ENCODE measurements at regions not wholly inside any gene's neighbourhood (a gene's known extent, or its start where the extent isn't known, plus 50 kb on each side); places are given as distances from the start of the nearest gene placed in this dataset.

DNA sequence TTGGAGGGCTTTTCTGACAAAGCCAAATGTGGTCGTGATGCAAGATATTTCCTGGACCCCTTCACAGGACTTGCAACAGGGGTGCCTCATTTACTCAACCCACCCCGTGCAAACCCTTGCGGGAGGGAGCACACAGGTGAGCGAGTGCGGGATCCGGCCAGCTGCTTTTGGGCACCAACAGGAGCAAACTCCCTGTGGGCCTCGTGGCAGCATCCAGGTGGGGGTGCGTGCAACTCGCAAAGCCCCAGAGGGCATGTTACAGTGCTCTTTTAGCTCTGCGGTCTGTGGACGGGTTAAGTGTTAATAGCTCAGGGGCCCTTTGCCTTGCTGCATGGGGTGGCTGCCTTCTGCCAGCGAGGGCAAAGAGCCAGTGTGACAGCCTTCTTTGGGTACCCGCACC, 707.6 kb upstream of the MDGA2 start:
- DNase-seq = no peak
- no peaks in the 10 kb centered on the region for H3K27me3 ChIP-seq (ENCODE audit: insufficient read depth, low read length)
- H2BK12ac ChIP-seq (ENCODE audit: insufficient read length, low read depth, low read length) = no peak overlapping the region
- H2BK15ac ChIP-seq (ENCODE audit: low read depth, low read length) = no peak overlapping the region
- no peak overlapping the region for H3T11ph ChIP-seq (ENCODE audit: low read length)
- H3K9me3 ChIP-seq (ENCODE audit: control insufficient read depth, low read depth, low read length) = no peaks in the 10 kb centered on the region
- no peak overlapping the region; the same call in 1 of the 2 replicates for H3K14ac ChIP-seq (ENCODE audit: insufficient read depth, low read length)
- no peak overlapping the region for H3K9ac ChIP-seq (ENCODE audit: extremely low read depth, insufficient read length, low read length)
- Mint-ChIP-seq H3K36me3 (ENCODE audit: insufficient read depth in 1 of 3, low read depth in 3 of 3) (no peaks in the 10 kb centered on the region), H3K4me3 (no peak overlapping the region), H3K9me3 (no peaks in the 10 kb centered on the region), H3K27ac (no peak overlapping the region), H3K27me3 (ENCODE audit: low read depth) (no peaks in the 10 kb centered on the region), H3K4me1 (no peaks in the 10 kb centered on the region)
- no peak overlapping the region for H4K5ac ChIP-seq (ENCODE audit: insufficient read length, low read depth, low read length)
- H2BK5ac ChIP-seq (ENCODE audit: insufficient read length, low read length) = no peak overlapping the region
- H3K23ac ChIP-seq (ENCODE audit: insufficient read length, low read depth, low read length) = no peak overlapping the region
- no peak overlapping the region for H3K27ac ChIP-seq (ENCODE audit: insufficient read length, low read depth, low read length)
- no peak overlapping the region for H2BK120ac ChIP-seq (ENCODE audit: low read depth, low read length, poor library complexity, severe bottlenecking)
- no peak overlapping the region for H2AK5ac ChIP-seq (ENCODE audit: insufficient read length, low read length)
- no peak overlapping the region for H3K56ac ChIP-seq (ENCODE audit: insufficient read length, low read depth, low read length)
- H4K91ac ChIP-seq (ENCODE audit: insufficient read length, low read depth, low read length) = no peak overlapping the region
- H3K23me2 ChIP-seq (ENCODE audit: insufficient read length, low read depth, low read length, poor library complexity, severe bottlenecking) = no peaks in the 10 kb centered on the region
- H3K79me1 ChIP-seq (ENCODE audit: insufficient read depth, low read depth, low read length, poor library complexity, severe bottlenecking) = no peaks in the 10 kb centered on the region
- no peaks in the 10 kb centered on the region; the same call in 1 of the 2 replicates for H3K4me1 ChIP-seq (ENCODE audit: insufficient read depth, low read length)
- WGBS (ENCODE audit: extremely low coverage, insufficient read length, low lambda C conversion rate) = no CpG with 5 or more reads among the region's 13 CpGs
- H3K4ac ChIP-seq (ENCODE audit: low read depth, low read length) = no peak overlapping the region
- no peak overlapping the region for H2BK20ac ChIP-seq (ENCODE audit: low read depth, low read length, poor library complexity, severe bottlenecking)
- no peak overlapping the region for H4K8ac ChIP-seq (replicated peaks; ENCODE audit: insufficient read length, low read depth, low read length)
- no peaks in the 10 kb centered on the region for H4K20me1 ChIP-seq (ENCODE audit: control insufficient read depth, insufficient read depth, insufficient read length)
- H3K18ac ChIP-seq (ENCODE audit: insufficient read length, low read depth, low read length) = no peak overlapping the region
- H2AFZ ChIP-seq (ENCODE audit: low read length) = no peak overlapping the region
- TF ChIP-seq, protein P1, sequence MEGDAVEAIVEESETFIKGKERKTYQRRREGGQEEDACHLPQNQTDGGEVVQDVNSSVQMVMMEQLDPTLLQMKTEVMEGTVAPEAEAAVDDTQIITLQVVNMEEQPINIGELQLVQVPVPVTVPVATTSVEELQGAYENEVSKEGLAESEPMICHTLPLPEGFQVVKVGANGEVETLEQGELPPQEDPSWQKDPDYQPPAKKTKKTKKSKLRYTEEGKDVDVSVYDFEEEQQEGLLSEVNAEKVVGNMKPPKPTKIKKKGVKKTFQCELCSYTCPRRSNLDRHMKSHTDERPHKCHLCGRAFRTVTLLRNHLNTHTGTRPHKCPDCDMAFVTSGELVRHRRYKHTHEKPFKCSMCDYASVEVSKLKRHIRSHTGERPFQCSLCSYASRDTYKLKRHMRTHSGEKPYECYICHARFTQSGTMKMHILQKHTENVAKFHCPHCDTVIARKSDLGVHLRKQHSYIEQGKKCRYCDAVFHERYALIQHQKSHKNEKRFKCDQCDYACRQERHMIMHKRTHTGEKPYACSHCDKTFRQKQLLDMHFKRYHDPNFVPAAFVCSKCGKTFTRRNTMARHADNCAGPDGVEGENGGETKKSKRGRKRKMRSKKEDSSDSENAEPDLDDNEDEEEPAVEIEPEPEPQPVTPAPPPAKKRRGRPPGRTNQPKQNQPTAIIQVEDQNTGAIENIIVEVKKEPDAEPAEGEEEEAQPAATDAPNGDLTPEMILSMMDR (conservative IDR thresholded peaks at IDR 0.05) = no peak
- no peaks in the 10 kb centered on the region for H3K79me2 ChIP-seq (ENCODE audit: insufficient read depth, low read length)
- H3K4me2 ChIP-seq (ENCODE audit: insufficient read depth, insufficient read length, low read length) = no peak overlapping the region

Data from H9 (cell line).